BJ (cell line): ENCODE measurements at regions not wholly inside any gene's neighbourhood (a gene's known extent, or its start where the extent isn't known, plus 50 kb on each side); places are given as distances from the start of the nearest gene placed in this dataset.

Experiments used
- CTCF ChIA-PET: fragments of 350-600 bp; formaldehyde crosslinking; extraction: SDS; loops from one replicate; lab custom pipeline; 2021; ENCODE audit warnings: antibody characterized with exemption, inconsistent platforms; lab: Yijun Ruan, JAX
- POLR2A ChIA-PET: fragments of 300-600 bp; sonication (Branson Sonifier 250); formaldehyde crosslinking; extraction: SDS; loops from one replicate; lab custom pipeline; 2021; ENCODE audit warnings: antibody characterized with exemption; lab: Charles Lee
- DNase-seq: peaks from one replicate; pipeline ENCODE4 v3.0.0-alpha.2; 2011; ENCODE audit warnings: low read depth
- H3K27me3 ChIP-seq: 2 replicates; pipeline ENCODE4 v1.6.0; 2011; ENCODE audit warnings: low read length; ENCODE audit not compliant: control insufficient read depth, insufficient read depth
- H3K36me3 ChIP-seq: 2 replicates; pipeline ENCODE4 v1.5.1; 2011; ENCODE audit warnings: low read length; ENCODE audit not compliant: control insufficient read depth, insufficient read depth
- H3K4me3 ChIP-seq: 2 replicates; pipeline ENCODE4 v1.5.1; 2011; ENCODE audit warnings: low read depth, mild to moderate bottlenecking, control low read depth, low read length
- TF ChIP-seq, protein P1 (sequence below): IDR thresholded peaks from 2 replicates; pipeline ENCODE4 v1.5.1; 2011; ENCODE audit warnings: low read depth, mild to moderate bottlenecking, control low read depth, inconsistent platforms, low read length, moderate library complexity; ENCODE audit not compliant: insufficient read depth

DNA sequence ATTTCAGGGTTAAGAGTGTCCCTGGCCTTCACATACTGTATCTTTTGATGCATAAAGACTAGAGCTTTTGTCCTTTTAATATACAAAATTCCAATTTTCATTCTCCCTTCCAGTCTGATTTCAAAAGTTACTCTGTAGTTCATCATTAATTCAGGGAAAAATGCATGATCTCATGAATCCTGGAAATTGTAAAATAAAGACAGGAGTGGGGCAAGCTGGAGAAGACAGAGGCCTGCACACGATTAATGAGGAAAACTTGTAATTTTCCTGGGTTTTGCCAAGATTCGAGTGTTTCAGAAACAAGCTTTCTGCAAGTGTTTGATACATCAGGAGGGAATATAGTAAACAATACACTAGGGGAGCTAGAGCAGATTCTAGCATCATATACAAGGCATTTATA, 947.9 kb downstream of the FAT4 start:
- no peak for DNase-seq
- H3K36me3 ChIP-seq = no peaks in the 10 kb centered on the region
- ChIA-PET POLR2A (no interaction called here), CTCF (interaction anchor here (0.7 kb wide), 1 partner anchor 164 kb away, joined by 3 read pairs; no protein-coding TSS in a partner anchor)
- TF ChIP-seq, protein P1, sequence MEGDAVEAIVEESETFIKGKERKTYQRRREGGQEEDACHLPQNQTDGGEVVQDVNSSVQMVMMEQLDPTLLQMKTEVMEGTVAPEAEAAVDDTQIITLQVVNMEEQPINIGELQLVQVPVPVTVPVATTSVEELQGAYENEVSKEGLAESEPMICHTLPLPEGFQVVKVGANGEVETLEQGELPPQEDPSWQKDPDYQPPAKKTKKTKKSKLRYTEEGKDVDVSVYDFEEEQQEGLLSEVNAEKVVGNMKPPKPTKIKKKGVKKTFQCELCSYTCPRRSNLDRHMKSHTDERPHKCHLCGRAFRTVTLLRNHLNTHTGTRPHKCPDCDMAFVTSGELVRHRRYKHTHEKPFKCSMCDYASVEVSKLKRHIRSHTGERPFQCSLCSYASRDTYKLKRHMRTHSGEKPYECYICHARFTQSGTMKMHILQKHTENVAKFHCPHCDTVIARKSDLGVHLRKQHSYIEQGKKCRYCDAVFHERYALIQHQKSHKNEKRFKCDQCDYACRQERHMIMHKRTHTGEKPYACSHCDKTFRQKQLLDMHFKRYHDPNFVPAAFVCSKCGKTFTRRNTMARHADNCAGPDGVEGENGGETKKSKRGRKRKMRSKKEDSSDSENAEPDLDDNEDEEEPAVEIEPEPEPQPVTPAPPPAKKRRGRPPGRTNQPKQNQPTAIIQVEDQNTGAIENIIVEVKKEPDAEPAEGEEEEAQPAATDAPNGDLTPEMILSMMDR = no peak
- no peaks in the 10 kb centered on the region for H3K27me3 ChIP-seq
- no peak overlapping the region for H3K4me3 ChIP-seq

DNA sequence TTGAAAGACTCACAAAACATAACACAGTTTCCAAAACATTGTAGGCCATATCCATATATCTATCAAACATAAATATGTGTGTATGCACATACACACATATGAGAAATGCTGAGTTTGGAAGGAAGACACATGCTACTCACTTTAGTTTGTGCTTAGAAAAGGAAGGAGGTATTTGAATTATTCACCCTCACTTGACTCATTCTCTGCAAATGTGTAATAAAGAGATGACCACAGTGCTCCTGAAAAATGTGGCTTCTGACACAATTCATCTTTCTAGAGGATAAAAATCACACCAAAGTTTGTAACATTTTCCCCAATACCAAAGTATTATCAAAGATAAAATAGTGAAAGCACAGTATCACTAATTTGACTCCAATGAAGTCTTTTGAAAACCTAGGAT, 950.1 kb downstream of the FAT4 start:
- CTCF ChIA-PET = no interaction called here
- TF ChIP-seq, protein P1 = no peak
- Histone ChIP-seq H3K27me3 (no peaks in the 10 kb centered on the region), H3K4me3 (no peak overlapping the region), H3K36me3 (no peaks in the 10 kb centered on the region)
- POLR2A ChIA-PET = interaction anchor here (0.5 kb wide), 1 partner anchor 144 kb away, joined by 4 read pairs; no protein-coding TSS in a partner anchor
- no peak for DNase-seq

DNA sequence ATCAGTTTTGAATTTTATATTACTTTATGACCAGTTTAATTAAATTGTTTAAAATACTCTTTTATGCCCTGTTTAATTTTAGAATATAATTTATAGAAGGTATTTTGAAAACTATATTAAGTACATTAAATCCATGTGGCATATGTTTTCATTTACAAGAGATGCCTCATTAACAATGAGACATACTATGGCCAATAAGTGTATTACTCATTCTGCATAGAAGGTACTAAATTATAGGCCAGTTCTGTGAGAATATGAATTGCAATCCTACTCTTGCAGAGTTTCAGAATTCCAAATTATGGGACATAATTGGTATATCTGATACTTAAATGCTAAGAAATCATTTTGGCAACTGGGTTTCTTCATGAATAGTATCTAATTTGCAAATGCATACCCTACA, 951.1 kb downstream of the FAT4 start:
- CTCF ChIA-PET = no interaction called here

DNA sequence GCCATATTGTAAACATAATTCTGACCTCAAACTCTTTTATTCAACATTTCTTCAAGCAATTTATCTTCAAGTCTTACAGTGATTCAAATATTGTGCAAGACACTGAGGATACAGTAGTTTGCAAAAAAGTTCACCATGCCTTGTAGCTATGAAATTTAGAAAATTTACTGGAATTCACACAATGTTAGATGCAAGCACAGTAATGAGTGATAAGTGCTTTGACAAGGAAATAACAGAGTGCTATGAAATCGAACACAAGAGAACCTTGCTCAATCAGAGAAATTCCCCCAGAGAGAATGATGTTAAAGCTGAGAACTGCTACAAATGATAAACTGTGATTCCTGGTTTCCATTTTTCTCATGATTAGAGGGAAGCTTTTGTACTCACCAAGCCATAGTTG, 952.9 kb downstream of the FAT4 start:
- CTCF ChIA-PET = no interaction called here
- POLR2A ChIA-PET = no interaction called here

More for the DNA sequence above, 951.1 kb downstream of the FAT4 start:
- H3K27me3 ChIP-seq = no peaks in the 10 kb centered on the region
- no peak overlapping the region for H3K4me3 ChIP-seq
- DNase-seq = no peak
- POLR2A ChIA-PET = no interaction called here
- TF ChIP-seq, protein P1 = no peak
- no peaks in the 10 kb centered on the region for H3K36me3 ChIP-seq

DNA sequence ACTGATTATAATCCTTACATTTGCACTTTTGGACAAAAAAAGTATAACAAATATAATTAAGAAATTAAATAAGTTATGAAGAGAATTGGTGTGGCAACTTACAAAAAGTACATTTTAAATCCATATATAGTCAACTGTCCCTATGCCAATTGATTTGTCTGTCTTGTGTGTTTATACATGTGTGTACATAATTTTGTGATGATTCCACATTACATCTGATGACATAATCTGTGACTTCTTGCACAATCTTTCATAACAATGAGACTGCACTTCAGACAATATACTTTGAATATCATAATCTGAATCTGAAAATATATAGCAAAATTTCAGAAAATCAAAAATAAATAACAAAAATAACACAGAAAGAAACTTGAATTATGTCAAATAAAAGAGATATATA, 953.4 kb downstream of the FAT4 start:
- Histone ChIP-seq H3K27me3 (no peaks in the 10 kb centered on the region), H3K36me3 (no peaks in the 10 kb centered on the region), H3K4me3 (no peak overlapping the region)
- CTCF ChIA-PET = no interaction called here
- TF ChIP-seq, protein P1 = no peak
- POLR2A ChIA-PET = no interaction called here
- no peak for DNase-seq

More for the DNA sequence above, 952.9 kb downstream of the FAT4 start:
- TF ChIP-seq, protein P1 = no peak
- Histone ChIP-seq H3K27me3 (no peaks in the 10 kb centered on the region), H3K4me3 (no peak overlapping the region), H3K36me3 (no peaks in the 10 kb centered on the region)
- DNase-seq = no peak
